ENCODE measurements at regions not wholly inside any gene's neighbourhood (a gene's known extent, or its start where the extent isn't known, plus 50 kb on each side); places are given as distances from the start of the nearest gene placed in this dataset.
A peak's percentile ranks its signal among the peaks of the same experiment; 100 is the strongest.

DNA sequence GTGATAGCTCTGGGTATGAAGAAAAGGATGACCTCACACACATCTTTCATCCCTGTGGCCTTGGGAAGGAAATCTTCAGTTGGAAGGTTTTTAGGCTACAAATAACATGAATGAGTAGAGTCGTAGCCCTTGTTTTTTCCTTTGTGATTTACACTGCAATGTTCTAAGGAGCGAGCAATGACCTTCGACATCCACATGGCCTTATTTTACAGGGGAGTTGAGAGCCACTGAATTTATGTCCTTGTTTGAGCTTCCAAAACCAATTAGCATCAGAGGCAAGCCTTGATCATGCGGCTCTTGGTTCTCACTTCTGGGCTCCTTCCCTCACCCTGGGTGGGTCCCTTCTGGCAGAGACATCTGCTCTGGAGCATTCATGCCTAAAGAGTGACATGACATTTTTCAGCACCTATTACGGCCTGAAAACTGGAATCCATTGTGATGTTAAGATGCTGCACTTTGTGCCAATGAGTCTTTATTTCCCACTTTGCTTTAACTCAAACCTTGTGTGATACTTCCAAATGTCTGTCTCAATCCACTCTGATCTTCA is 70.5 kb upstream of the RUNX1 start:
- no peaks in the 10 kb centered on the region for H3K36me3 ChIP-seq
- no peaks in the 10 kb centered on the region for H3K9me3 ChIP-seq
- ATAC-seq = no peak
- no peaks in the 10 kb centered on the region for H3K4me1 ChIP-seq
- no peak overlapping the region for H3K4me3 ChIP-seq
- DNase-seq = no peak
- no peaks in the 10 kb centered on the region for H3K27me3 ChIP-seq
- TF ChIP-seq, protein P1, sequence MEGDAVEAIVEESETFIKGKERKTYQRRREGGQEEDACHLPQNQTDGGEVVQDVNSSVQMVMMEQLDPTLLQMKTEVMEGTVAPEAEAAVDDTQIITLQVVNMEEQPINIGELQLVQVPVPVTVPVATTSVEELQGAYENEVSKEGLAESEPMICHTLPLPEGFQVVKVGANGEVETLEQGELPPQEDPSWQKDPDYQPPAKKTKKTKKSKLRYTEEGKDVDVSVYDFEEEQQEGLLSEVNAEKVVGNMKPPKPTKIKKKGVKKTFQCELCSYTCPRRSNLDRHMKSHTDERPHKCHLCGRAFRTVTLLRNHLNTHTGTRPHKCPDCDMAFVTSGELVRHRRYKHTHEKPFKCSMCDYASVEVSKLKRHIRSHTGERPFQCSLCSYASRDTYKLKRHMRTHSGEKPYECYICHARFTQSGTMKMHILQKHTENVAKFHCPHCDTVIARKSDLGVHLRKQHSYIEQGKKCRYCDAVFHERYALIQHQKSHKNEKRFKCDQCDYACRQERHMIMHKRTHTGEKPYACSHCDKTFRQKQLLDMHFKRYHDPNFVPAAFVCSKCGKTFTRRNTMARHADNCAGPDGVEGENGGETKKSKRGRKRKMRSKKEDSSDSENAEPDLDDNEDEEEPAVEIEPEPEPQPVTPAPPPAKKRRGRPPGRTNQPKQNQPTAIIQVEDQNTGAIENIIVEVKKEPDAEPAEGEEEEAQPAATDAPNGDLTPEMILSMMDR (IDR thresholded peaks at IDR 0.05 in 4 of 5, conservative IDR thresholded peaks at IDR 0.05 in 1 of 5) = no peak
- TF ChIP-seq POLR2A (IDR thresholded peaks at IDR 0.05) = no peak
- intact Hi-C loops (cut with DNase I; ENCODE audit: low total_unique reads) (no loop called here), in situ Hi-C loops (cut with MboI; ENCODE audit: low sequenced_read_pairs in 4 of 4) (no loop called here)
- no peak overlapping the region for H3K27ac ChIP-seq

DNA sequence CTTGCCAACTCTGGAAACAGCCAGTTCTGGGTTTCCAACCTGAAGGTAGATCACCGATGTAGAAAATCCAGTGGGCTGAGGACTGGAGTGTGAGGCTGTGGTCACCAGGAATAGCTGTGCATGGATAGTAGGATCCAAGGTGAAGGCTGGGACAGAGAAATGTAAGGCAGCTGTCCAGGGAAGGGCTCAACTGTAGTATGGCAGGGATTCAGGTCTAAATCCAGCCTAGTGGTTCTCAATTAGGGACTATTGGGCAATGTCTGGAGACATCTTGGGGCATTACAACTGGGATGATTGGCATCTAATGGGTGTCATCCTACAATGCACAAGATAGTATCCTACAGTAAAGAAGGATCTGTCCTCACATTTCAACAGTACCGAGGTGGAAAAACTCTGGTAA is 67.7 kb upstream of the RUNX1 start:
- in situ Hi-C loops (cut with MboI; ENCODE audit: low sequenced_read_pairs in 4 of 4) (no loop called here), intact Hi-C loops (cut with DNase I; ENCODE audit: low total_unique reads) (no loop called here)
- Histone ChIP-seq H3K9me3 (no peaks in the 10 kb centered on the region), H3K4me3 (no peak overlapping the region), H3K4me1 (no peaks in the 10 kb centered on the region), H3K27ac (no peak overlapping the region), H3K36me3 (no peaks in the 10 kb centered on the region), H3K27me3 (no peaks in the 10 kb centered on the region)
- ATAC-seq = peak; percentile 98
- peak; percentile 15 to 49 for DNase-seq
- TF ChIP-seq, protein P1 (IDR thresholded peaks at IDR 0.05 in 4 of 5, conservative IDR thresholded peaks at IDR 0.05 in 1 of 5) = no peak
- no peak for TF ChIP-seq POLR2A (IDR thresholded peaks at IDR 0.05)

DNA sequence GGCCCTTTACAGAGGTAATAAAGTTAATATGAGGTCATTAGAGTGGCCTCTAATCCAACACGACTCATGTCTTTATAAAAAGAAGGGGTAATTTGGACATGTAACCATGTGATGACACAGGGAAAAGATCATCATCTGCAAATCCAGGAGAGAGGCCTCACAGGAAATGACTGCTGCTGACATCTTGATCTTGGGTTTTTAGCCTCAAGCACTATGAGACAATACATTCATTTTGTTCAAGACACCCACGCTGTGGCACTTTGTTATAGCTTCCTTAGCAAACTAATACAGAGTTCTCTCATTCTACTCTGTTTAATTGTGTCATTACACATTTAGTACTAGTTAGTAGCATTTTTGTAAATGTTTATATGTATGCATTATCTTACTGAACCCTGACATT is 64.0 kb upstream of the RUNX1 start:
- no peak overlapping the region for H3K27ac ChIP-seq
- in situ Hi-C loops (cut with MboI; ENCODE audit: low sequenced_read_pairs in 4 of 4) (no loop called here), intact Hi-C loops (cut with DNase I; ENCODE audit: low total_unique reads) (no loop called here)
- H3K9me3 ChIP-seq = no peaks in the 10 kb centered on the region
- TF ChIP-seq, protein P1 (IDR thresholded peaks at IDR 0.05 in 4 of 5, conservative IDR thresholded peaks at IDR 0.05 in 1 of 5) = no peak
- TF ChIP-seq POLR2A (IDR thresholded peaks at IDR 0.05) = no peak
- H3K4me1 ChIP-seq = no peaks in the 10 kb centered on the region
- ATAC-seq (no peak), DNase-seq (no peak)
- H3K4me3 ChIP-seq = no peak overlapping the region
- H3K27me3 ChIP-seq = no peaks in the 10 kb centered on the region
- H3K36me3 ChIP-seq = no peaks in the 10 kb centered on the region

DNA sequence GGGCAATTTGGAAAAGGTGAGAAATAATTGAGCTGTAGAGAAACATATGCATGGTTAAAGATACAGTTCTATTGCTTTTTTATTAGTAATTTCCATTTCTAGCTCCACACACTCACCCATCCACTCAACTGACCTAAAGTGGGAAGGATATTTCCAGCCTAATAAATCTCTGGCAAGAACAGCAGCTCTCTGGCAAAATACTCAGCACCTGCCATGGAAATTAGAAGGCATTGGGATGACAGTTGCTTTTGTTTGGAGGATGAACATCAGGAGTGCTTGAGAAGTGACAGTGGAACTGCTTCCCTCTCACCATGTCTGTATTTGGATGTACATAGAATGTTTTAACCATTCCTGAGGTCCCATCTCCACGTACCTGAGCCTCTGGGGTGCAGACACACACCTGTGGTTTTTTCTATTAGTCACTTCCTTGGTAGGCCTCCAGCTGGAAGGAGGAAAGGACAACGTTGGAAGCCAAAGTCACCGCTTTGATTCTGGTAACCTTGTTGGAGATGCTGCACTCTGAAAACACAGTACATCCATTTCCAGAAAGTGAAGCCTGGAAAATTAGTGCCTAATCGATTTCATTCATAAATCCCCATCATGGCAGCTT is 62.3 kb upstream of the RUNX1 start:
- TF ChIP-seq POLR2A (IDR thresholded peaks at IDR 0.05) = no peak
- TF ChIP-seq, protein P1 (IDR thresholded peaks at IDR 0.05 in 4 of 5, conservative IDR thresholded peaks at IDR 0.05 in 1 of 5) = no peak
- H3K9me3 ChIP-seq = no peaks in the 10 kb centered on the region
- ATAC-seq = no peak
- in situ Hi-C loops (cut with MboI; ENCODE audit: low sequenced_read_pairs in 4 of 4) (no loop called here), intact Hi-C loops (cut with DNase I; ENCODE audit: low total_unique reads) (no loop called here)
- H3K4me1 ChIP-seq = no peaks in the 10 kb centered on the region
- DNase-seq = no peak
- H3K36me3 ChIP-seq = no peaks in the 10 kb centered on the region
- H3K27me3 ChIP-seq = no peaks in the 10 kb centered on the region
- H3K4me3 ChIP-seq = no peak overlapping the region
- H3K27ac ChIP-seq = no peak overlapping the region

DNA sequence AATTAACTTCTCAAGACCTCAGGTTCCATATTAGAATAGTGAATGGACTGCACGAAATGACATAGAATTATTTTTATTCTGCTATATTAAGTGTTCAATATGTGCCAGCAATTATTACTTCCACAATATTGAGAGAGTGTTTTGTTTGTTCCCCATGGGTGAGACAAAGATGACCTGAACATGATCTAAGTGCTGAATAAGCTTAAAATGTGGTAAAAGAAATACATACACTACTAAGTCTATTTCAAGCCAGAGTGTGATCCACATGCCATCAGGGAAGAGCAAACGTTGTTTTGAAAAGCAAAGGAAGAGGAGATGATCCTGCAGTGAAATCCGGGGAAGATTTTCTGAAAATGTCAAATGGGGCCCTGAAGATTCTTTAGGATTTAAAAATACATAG is 59.8 kb upstream of the RUNX1 start:
- no peaks in the 10 kb centered on the region for H3K9me3 ChIP-seq
- in situ Hi-C loops (cut with MboI; ENCODE audit: low sequenced_read_pairs in 4 of 4) = no loop called here

More for the DNA sequence above, 59.8 kb upstream of the RUNX1 start:
- intact Hi-C loops (cut with DNase I; ENCODE audit: low total_unique reads) = no loop called here
- Histone ChIP-seq H3K4me3 (no peak overlapping the region), H3K27ac (no peak overlapping the region), H3K27me3 (no peaks in the 10 kb centered on the region), H3K36me3 (no peaks in the 10 kb centered on the region), H3K4me1 (no peaks in the 10 kb centered on the region)
- TF ChIP-seq POLR2A (IDR thresholded peaks at IDR 0.05) = no peak
- TF ChIP-seq, protein P1 (IDR thresholded peaks at IDR 0.05 in 4 of 5, conservative IDR thresholded peaks at IDR 0.05 in 1 of 5) = no peak
- DNase-seq = no peak
- no peak for ATAC-seq
